Stomach (tissue), 8 donors: ENCODE measurements at regions not wholly inside any gene's neighbourhood (a gene's known extent, or its start where the extent isn't known, plus 50 kb on each side); places are given as distances from the start of the nearest gene placed in this dataset.

ENCODE experiments used
- DNase-seq, 2 donors: peaks; one replicate each; pipeline versions ENCODE4 v3.0.0 to v3.0.0-alpha.2; 2013 to 2019
- H3K27ac ChIP-seq, 5 donors: fragments of 200-600 bp in 4 of 5; sonication (generic) in 4 of 5; one replicate each; pipeline ENCODE4 v1.5.1; 2013 to 2019; ENCODE audit warnings: mild to moderate bottlenecking in 1 of 5, moderate library complexity in 1 of 5
- H3K27me3 ChIP-seq, 3 donors: fragments of 200-600 bp; sonication (generic); one replicate each; pipeline ENCODE4 v1.5.1; 2017 to 2019; ENCODE audit warnings: mixed run types in 1 of 3
- H3K36me3 ChIP-seq, 4 donors: fragments of 200-600 bp; sonication (generic); 1 replicate in 3 of 4; 2 replicates in 1 of 4; pipeline ENCODE4 v1.5.1; 2016 to 2019
- H3K4me1 ChIP-seq, 4 donors: fragments of 200-600 bp; sonication (generic); one replicate each; pipeline ENCODE4 v1.5.1; 2016 to 2019
- H3K4me3 ChIP-seq, 4 donors: fragments of 200-600 bp; sonication (generic) in 3 of 4; one replicate each; pipeline ENCODE4 v1.5.1; 2016 to 2019; ENCODE audit warnings: mild to moderate bottlenecking in 1 of 4
- H3K9me3 ChIP-seq, 4 donors: fragments of 200-600 bp; sonication (generic); one replicate each; pipeline ENCODE4 v1.5.1; 2016 to 2019
- CTCF ChIP-seq, 7 experiments: fragments of 450-650 bp in 4 of 7; fragments of 200-600 bp in 3 of 7; sonication (generic) in 3 of 7; IDR thresholded peaks; one replicate each; pipeline ENCODE4 v1.5.1; 2016 to 2019; ENCODE audit warnings: antibody characterized with exemption in 7 of 7, control low read depth in 2 of 7, mild to moderate bottlenecking in 1 of 7
- EP300 ChIP-seq: sonication (generic); formaldehyde crosslinking; IDR thresholded peaks from one replicate; pipeline ENCODE4 v1.6.1; 2017; ENCODE audit warnings: antibody characterized with exemption
- POLR2A ChIP-seq, 4 donors: fragments of 450-650 bp; IDR thresholded peaks; one replicate each; pipeline ENCODE4 v1.6.1; 2016; ENCODE audit warnings: antibody characterized with exemption in 4 of 4, control low read depth in 2 of 4, mild to moderate bottlenecking in 1 of 4, moderate library complexity in 1 of 4
- POLR2AphosphoS5 ChIP-seq, 3 donors: sonication (generic); formaldehyde crosslinking; IDR thresholded peaks; one replicate each; pipeline ENCODE4 v1.6.1; 2016; ENCODE audit warnings: antibody characterized with exemption in 3 of 3
- WGBS, 5 donors: extraction: QIAGEN DNeasy Blood & Tissue Kit in 3 of 5; methylation state at CpG; one replicate each; pipeline versions ENCODE4 v1.1.5 to v1.1.7; 2013 to 2018; 5-methylcytosine and 5-hydroxymethylcytosine counted together
- intact Hi-C: fragments of 100-400 bp; cut with DNase I; formaldehyde crosslinking; loops from one replicate; pipeline ENCODE4 v1.15.1; 2023; ENCODE audit warnings: low total_unique reads
- donor health status: healthy with polysubstance abuse.
- donor health status: Bipolar disorder and iron deficiency.
- donor health status: healthy.

GRCh38 chr10:8902926-8903325 lies 848.4 kb downstream of the GATA3 start:
- no peaks in the 10 kb centered on the region for H3K4me1 ChIP-seq
- no peaks in the 10 kb centered on the region for H3K27me3 ChIP-seq
- no peak for TF ChIP-seq POLR2AphosphoS5 (IDR thresholded peaks at IDR 0.05)
- no peak for TF ChIP-seq POLR2A (IDR thresholded peaks at IDR 0.05)
- TF ChIP-seq EP300 = no peak
- TF ChIP-seq CTCF (IDR thresholded peaks at IDR 0.05) = no peak
- WGBS, 5 donors = 60 to 74% (median 71%) methylated on average over 2 of the region's 2 CpGs
- no peak for DNase-seq
- no peak overlapping the region for H3K4me3 ChIP-seq
- intact Hi-C loops = no loop called here
- no peaks in the 10 kb centered on the region for H3K9me3 ChIP-seq
- H3K27ac ChIP-seq = no peak overlapping the region
- H3K36me3 ChIP-seq = no peaks in the 10 kb centered on the region

GRCh38 chr10:8908013-8908412 lies 853.5 kb downstream of the GATA3 start:
- no peak overlapping the region for H3K4me3 ChIP-seq
- no peaks in the 10 kb centered on the region for H3K9me3 ChIP-seq
- TF ChIP-seq EP300 (no peak), CTCF (IDR thresholded peaks at IDR 0.05) (no peak), POLR2A (IDR thresholded peaks at IDR 0.05) (no peak), POLR2AphosphoS5 (IDR thresholded peaks at IDR 0.05) (no peak)
- no peak for DNase-seq
- no peaks in the 10 kb centered on the region for H3K27me3 ChIP-seq
- WGBS, 5 donors = 66 to 72% (median 69%) methylated on average over 4 of the region's 4 CpGs
- intact Hi-C loops = no loop called here
- H3K36me3 ChIP-seq = no peaks in the 10 kb centered on the region
- no peaks in the 10 kb centered on the region for H3K4me1 ChIP-seq
- no peak overlapping the region for H3K27ac ChIP-seq

- H3K4me1 ChIP-seq = no peaks in the 10 kb centered on the region
- no peak overlapping the region for H3K4me3 ChIP-seq
- no peaks in the 10 kb centered on the region for H3K36me3 ChIP-seq
- no peak for TF ChIP-seq POLR2A (IDR thresholded peaks at IDR 0.05)
- TF ChIP-seq POLR2AphosphoS5 (IDR thresholded peaks at IDR 0.05) = no peak
- no peak for TF ChIP-seq EP300
- no peak for TF ChIP-seq CTCF (IDR thresholded peaks at IDR 0.05)
- H3K27me3 ChIP-seq = no peaks in the 10 kb centered on the region
- intact Hi-C loops = no loop called here
- H3K27ac ChIP-seq = no peak overlapping the region
- 37 to 50% (median 42%) methylated on average over 3 of the region's 3 CpGs for WGBS, 5 donors
- no peak for DNase-seq
- H3K9me3 ChIP-seq = no peaks in the 10 kb centered on the region
Observed at GRCh38 chr10:8910314-8910713, 855.8 kb downstream of the GATA3 start.

- intact Hi-C loops = no loop called here
- 84 to 89% (median 88%) methylated on average over 1 of the region's 1 CpG for WGBS, 5 donors
- H3K27me3 ChIP-seq = no peaks in the 10 kb centered on the region
- TF ChIP-seq POLR2AphosphoS5 (IDR thresholded peaks at IDR 0.05) (no peak), EP300 (no peak), POLR2A (IDR thresholded peaks at IDR 0.05) (no peak), CTCF (IDR thresholded peaks at IDR 0.05) (no peak)
- no peaks in the 10 kb centered on the region for H3K4me1 ChIP-seq
- no peak for DNase-seq
- H3K36me3 ChIP-seq = no peaks in the 10 kb centered on the region
- H3K27ac ChIP-seq = no peak overlapping the region
- no peaks in the 10 kb centered on the region for H3K9me3 ChIP-seq
- no peak overlapping the region for H3K4me3 ChIP-seq
Observed at GRCh38 chr10:8911032-8911431, 856.5 kb downstream of the GATA3 start.
